HepG2 (cell line): ENCODE measurements at regions not wholly inside any gene's neighbourhood (a gene's known extent, or its start where the extent isn't known, plus 50 kb on each side); places are given as distances from the start of the nearest gene placed in this dataset.

Source experiments
- ARNTL ChIP-seq: sonication (generic); formaldehyde crosslinking; IDR thresholded peaks from 2 replicates; pipeline ENCODE4 v1.4.0; 2020; ENCODE audit warnings: mild to moderate bottlenecking, missing genetic modification reagents
- ZBTB37 ChIP-seq: sonication (generic); formaldehyde crosslinking; IDR thresholded peaks from 2 replicates; pipeline ENCODE4 v1.4.0; 2020; ENCODE audit warnings: mild to moderate bottlenecking, missing genetic modification reagents
- ZFP91 ChIP-seq: sonication (generic); formaldehyde crosslinking; IDR thresholded peaks from 2 replicates; pipeline ENCODE4 v1.9.0; 2022; ENCODE audit warnings: missing genetic modification reagents, mild to moderate bottlenecking, borderline replicate concordance
- ZNF251 ChIP-seq: sonication (generic); formaldehyde crosslinking; IDR thresholded peaks from 2 replicates; pipeline ENCODE4 v1.9.0; 2021; ENCODE audit warnings: mild to moderate bottlenecking, missing genetic modification reagents
- ZNF407 ChIP-seq: sonication (generic); formaldehyde crosslinking; IDR thresholded peaks from one replicate; pipeline ENCODE4 v1.5.1; 2020; ENCODE audit warnings: mild to moderate bottlenecking, missing genetic modification reagents; ENCODE audit errors: not compliant biosample characterization
- ZNF546 ChIP-seq: sonication (generic); formaldehyde crosslinking; conservative IDR thresholded peaks from 2 replicates; pipeline ENCODE4 v1.8.1; 2023; ENCODE audit warnings: mild to moderate bottlenecking, missing genetic modification reagents
- ZNF749 ChIP-seq: sonication (generic); formaldehyde crosslinking; IDR thresholded peaks from 2 replicates; pipeline ENCODE4 v1.8.0; 2022; ENCODE audit warnings: mild to moderate bottlenecking, missing genetic modification reagents, moderate library complexity, borderline replicate concordance
- TF ChIP-seq, protein P1 (sequence below): sonication (generic); formaldehyde crosslinking; IDR thresholded peaks from 2 replicates; pipeline ENCODE4 v1.5.0; 2020; ENCODE audit warnings: mild to moderate bottlenecking, missing genetic modification reagents, borderline replicate concordance

GRCh38 chr2:62293490-62294271 lies 97.8 kb downstream of the B3GNT2 start (continued):
- TF ChIP-seq, protein P1, sequence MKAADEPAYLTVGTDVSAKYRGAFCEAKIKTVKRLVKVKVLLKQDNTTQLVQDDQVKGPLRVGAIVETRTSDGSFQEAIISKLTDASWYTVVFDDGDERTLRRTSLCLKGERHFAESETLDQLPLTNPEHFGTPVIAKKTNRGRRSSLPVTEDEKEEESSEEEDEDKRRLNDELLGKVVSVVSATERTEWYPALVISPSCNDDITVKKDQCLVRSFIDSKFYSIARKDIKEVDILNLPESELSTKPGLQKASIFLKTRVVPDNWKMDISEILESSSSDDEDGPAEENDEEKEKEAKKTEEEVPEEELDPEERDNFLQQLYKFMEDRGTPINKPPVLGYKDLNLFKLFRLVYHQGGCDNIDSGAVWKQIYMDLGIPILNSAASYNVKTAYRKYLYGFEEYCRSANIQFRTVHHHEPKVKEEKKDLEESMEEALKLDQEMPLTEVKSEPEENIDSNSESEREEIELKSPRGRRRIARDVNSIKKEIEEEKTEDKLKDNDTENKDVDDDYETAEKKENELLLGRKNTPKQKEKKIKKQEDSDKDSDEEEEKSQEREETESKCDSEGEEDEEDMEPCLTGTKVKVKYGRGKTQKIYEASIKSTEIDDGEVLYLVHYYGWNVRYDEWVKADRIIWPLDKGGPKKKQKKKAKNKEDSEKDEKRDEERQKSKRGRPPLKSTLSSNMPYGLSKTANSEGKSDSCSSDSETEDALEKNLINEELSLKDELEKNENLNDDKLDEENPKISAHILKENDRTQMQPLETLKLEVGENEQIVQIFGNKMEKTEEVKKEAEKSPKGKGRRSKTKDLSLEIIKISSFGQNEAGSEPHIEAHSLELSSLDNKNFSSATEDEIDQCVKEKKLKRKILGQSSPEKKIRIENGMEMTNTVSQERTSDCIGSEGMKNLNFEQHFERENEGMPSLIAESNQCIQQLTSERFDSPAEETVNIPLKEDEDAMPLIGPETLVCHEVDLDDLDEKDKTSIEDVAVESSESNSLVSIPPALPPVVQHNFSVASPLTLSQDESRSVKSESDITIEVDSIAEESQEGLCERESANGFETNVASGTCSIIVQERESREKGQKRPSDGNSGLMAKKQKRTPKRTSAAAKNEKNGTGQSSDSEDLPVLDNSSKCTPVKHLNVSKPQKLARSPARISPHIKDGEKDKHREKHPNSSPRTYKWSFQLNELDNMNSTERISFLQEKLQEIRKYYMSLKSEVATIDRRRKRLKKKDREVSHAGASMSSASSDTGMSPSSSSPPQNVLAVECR (CRISPR knock-in tag), result peak; percentile 40; the same call in 1 of the 2 replicates
- TF ChIP-seq ZFP91 (CRISPR knock-in tag) (peak; percentile 72; the same call in 1 of the 2 replicates), ZNF546 (CRISPR knock-in tag) (peak; percentile 24; the same call in 1 of the 2 replicates), ZNF749 (CRISPR knock-in tag) (0 out of 2 replicates have a peak, but pooled peaks have one; percentile 36), ZBTB37 (CRISPR knock-in tag) (peak; percentile 77; the same call in 1 of the 2 replicates), ZNF251 (CRISPR knock-in tag) (0 out of 2 replicates have a peak, but pooled peaks have one; percentile 35), ZNF407 (CRISPR knock-in tag) (peak; percentile 33), ARNTL (CRISPR knock-in tag) (0 out of 2 replicates have a peak, but pooled peaks have one; percentile 18)
